Tibial artery (tissue), 4 donors: ENCODE measurements at regions not wholly inside any gene's neighbourhood (a gene's known extent, or its start where the extent isn't known, plus 50 kb on each side); places are given as distances from the start of the nearest gene placed in this dataset.

Source experiments
- DNase-seq, 2 donors: peaks; one replicate each; pipeline ENCODE4 v3.0.0-alpha.2; 2019
- H3K27ac ChIP-seq, 2 donors: fragments of 200-600 bp; sonication (generic) in 1 of 2; 1 replicate in 1 of 2; 2 replicates in 1 of 2; pipeline ENCODE4 v1.5.1; 2018 to 2019; ENCODE audit warnings: mild to moderate bottlenecking in 1 of 2
- H3K27me3 ChIP-seq, 2 donors: fragments of 200-600 bp; sonication (generic) in 1 of 2; one replicate each; pipeline versions ENCODE4 v1.5.1 to v1.6.0; 2016 to 2019
- H3K36me3 ChIP-seq, 3 donors: fragments of 200-600 bp; sonication (generic) in 2 of 3; one replicate each; pipeline ENCODE4 v1.5.1; 2016 to 2019; ENCODE audit warnings: mild to moderate bottlenecking in 2 of 3
- H3K4me1 ChIP-seq, 4 donors: fragments of 200-600 bp; sonication (generic) in 2 of 4; 1 replicate in 3 of 4; 2 replicates in 1 of 4; pipeline ENCODE4 v1.5.1; 2016 to 2019
- H3K4me3 ChIP-seq, 2 donors: fragments of 200-600 bp; sonication (generic) in 1 of 2; 1 replicate in 1 of 2; 2 replicates in 1 of 2; pipeline ENCODE4 v1.5.1; 2018 to 2019; ENCODE audit warnings: mild to moderate bottlenecking in 2 of 2
- H3K9me3 ChIP-seq, 3 donors: fragments of 200-600 bp; sonication (generic) in 1 of 3; one replicate each; pipeline ENCODE4 v1.5.1; 2016 to 2019
- CTCF ChIP-seq, 2 experiments: fragments of 200-600 bp in 1 of 2; fragments of 450-650 bp in 1 of 2; IDR thresholded peaks; one replicate each; pipeline ENCODE4 v1.5.1; 2017 to 2019; ENCODE audit warnings: antibody characterized with exemption in 2 of 2, mild to moderate bottlenecking in 1 of 2, moderate library complexity in 1 of 2
- intact Hi-C: fragments of 100-400 bp; cut with DNase I; formaldehyde crosslinking; loops from one replicate; pipeline ENCODE4 v1.15.0; 2023; ENCODE audit warnings: low total_unique reads

- intact Hi-C loops = no loop called here
Observed at GRCh38 chr7:46480619-46481018, 559.5 kb upstream of the IGFBP3 start.

GRCh38 chr7:46479680-46480079 is 558.6 kb upstream of the IGFBP3 start:
- intact Hi-C loops = no loop called here
- Histone ChIP-seq H3K27ac (no peak overlapping the region), H3K4me1 (no peaks in the 10 kb centered on the region), H3K4me3 (no peak overlapping the region), H3K27me3 (no peaks in the 10 kb centered on the region), H3K36me3 (no peaks in the 10 kb centered on the region), H3K9me3 (peaks cover 0 to 2% (median 0%) of the 10 kb centered on the region in 3 donors)
- DNase-seq = no peak
- TF ChIP-seq CTCF (IDR thresholded peaks at IDR 0.05) = no peak

More at GRCh38 chr7:46480619-46481018, 559.5 kb upstream of the IGFBP3 start:
- no peak for TF ChIP-seq CTCF (IDR thresholded peaks at IDR 0.05)
- H3K36me3 ChIP-seq = no peaks in the 10 kb centered on the region
- no peak overlapping the region for H3K27ac ChIP-seq
- H3K9me3 ChIP-seq = no peaks in the 10 kb centered on the region
- DNase-seq = no peak
- no peaks in the 10 kb centered on the region for H3K27me3 ChIP-seq
- H3K4me3 ChIP-seq = no peak overlapping the region
- H3K4me1 ChIP-seq = peaks cover 0 to 7% (median 0%) of the 10 kb centered on the region in 4 donors

GRCh38 chr7:46478046-46478445 is 557.0 kb upstream of the IGFBP3 start:
- Histone ChIP-seq H3K4me3 (no peak overlapping the region), H3K27ac (no peak overlapping the region), H3K36me3 (no peaks in the 10 kb centered on the region), H3K9me3 (peaks cover 0 to 5% (median 0%) of the 10 kb centered on the region in 3 donors), H3K4me1 (no peaks in the 10 kb centered on the region), H3K27me3 (no peaks in the 10 kb centered on the region)
- intact Hi-C loops = no loop called here
- TF ChIP-seq CTCF (IDR thresholded peaks at IDR 0.05) = no peak
- no peak for DNase-seq

GRCh38 chr7:46468753-46469356 is 547.8 kb upstream of the IGFBP3 start:
- DNase-seq = no peak
- Histone ChIP-seq H3K4me1 (no peaks in the 10 kb centered on the region), H3K4me3 (no peak overlapping the region), H3K9me3 (peaks cover 26 to 89% (median 67%) of the 10 kb centered on the region in 3 donors), H3K27ac (no peak overlapping the region), H3K36me3 (peaks cover 0 to 5% (median 4%) of the 10 kb centered on the region in 3 donors), H3K27me3 (no peaks in the 10 kb centered on the region)
- TF ChIP-seq CTCF (IDR thresholded peaks at IDR 0.05) = no peak
- intact Hi-C loops = no loop called here

GRCh38 chr7:46463170-46463569 is 542.1 kb upstream of the IGFBP3 start:
- no peak for DNase-seq
- peaks cover 0 to 5% (median 2%) of the 10 kb centered on the region in 3 donors for H3K36me3 ChIP-seq

More at GRCh38 chr7:46463170-46463569, 542.1 kb upstream of the IGFBP3 start:
- Histone ChIP-seq H3K4me3 (no peak overlapping the region), H3K4me1 (no peaks in the 10 kb centered on the region), H3K9me3 (peaks cover 10 to 46% (median 41%) of the 10 kb centered on the region in 3 donors), H3K27ac (no peak overlapping the region), H3K27me3 (no peaks in the 10 kb centered on the region)
- intact Hi-C loops = no loop called here
- TF ChIP-seq CTCF (IDR thresholded peaks at IDR 0.05) = no peak
